Mesothelial cell of epicardium (in vitro differentiated cells): ENCODE measurements at regions not wholly inside any gene's neighbourhood (a gene's known extent, or its start where the extent isn't known, plus 50 kb on each side); places are given as distances from the start of the nearest gene placed in this dataset.

ENCODE experiments used
- DNase-seq, 2 experiments: peaks; one replicate each; pipeline ENCODE4 v3.0.0; 2021; ENCODE audit warnings: low spot score in 2 of 2; ENCODE audit not compliant: unreplicated experiment in 2 of 2
- H3K27ac Mint-ChIP-seq: 2 replicates; pipeline ENCODE4 v1.8.0; 2021; ENCODE audit warnings: mixed read lengths
- H3K27me3 Mint-ChIP-seq: 2 replicates; pipeline ENCODE4 v1.8.0; 2021; ENCODE audit warnings: low read depth, mixed read lengths
- H3K36me3 Mint-ChIP-seq: 2 replicates; pipeline ENCODE4 v1.8.0; 2021; ENCODE audit warnings: mixed read lengths
- H3K4me1 Mint-ChIP-seq: 2 replicates; pipeline ENCODE4 v1.8.0; 2021; ENCODE audit warnings: mixed read lengths
- H3K4me3 Mint-ChIP-seq: 2 replicates; pipeline ENCODE4 v1.8.0; 2021; ENCODE audit warnings: mild to moderate bottlenecking, moderate library complexity, mixed read lengths
- H3K9me3 Mint-ChIP-seq: 2 replicates; pipeline ENCODE4 v1.8.0; 2021; ENCODE audit warnings: mixed read lengths
- TF ChIP-seq, protein P1 (sequence below): fragments of 200-600 bp; sonication (generic); IDR thresholded peaks from one replicate; pipeline ENCODE4 v1.5.0; 2021; ENCODE audit warnings: antibody characterized with exemption; ENCODE audit not compliant: unreplicated experiment

DNA sequence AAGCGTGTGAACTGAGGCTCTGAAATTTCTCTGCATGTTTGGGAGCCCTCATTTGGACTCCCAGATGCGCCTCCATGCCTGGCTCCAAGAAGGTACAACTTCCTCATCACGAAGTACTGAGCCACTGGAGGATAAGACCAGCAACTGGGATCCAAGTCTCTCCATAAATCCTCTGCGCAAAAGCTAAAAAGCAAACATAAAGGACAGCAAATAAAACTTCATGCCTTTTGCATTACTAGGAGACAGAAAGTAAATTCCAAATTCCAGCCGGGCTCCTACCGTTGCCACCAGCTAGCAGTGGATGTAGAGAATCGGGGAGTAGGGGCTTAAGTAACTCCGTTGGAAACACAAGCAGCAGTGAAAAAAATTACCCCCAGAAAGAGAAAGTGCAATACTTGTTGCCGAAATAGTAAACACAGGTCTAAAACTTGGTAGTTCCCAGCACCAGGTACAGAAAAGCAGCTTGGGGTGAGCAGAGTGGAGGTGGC is 477.1 kb upstream of the TENM3 start:
- no peak for DNase-seq
- Mint-ChIP-seq H3K4me1 (peaks cover 13% of the 10 kb centered on the region), H3K9me3 (peaks cover 3% of the 10 kb centered on the region), H3K27me3 (no peaks in the 10 kb centered on the region), H3K4me3 (no peak overlapping the region), H3K36me3 (peaks cover 2% of the 10 kb centered on the region), H3K27ac (peak overlapping the region; percentile 3)
- TF ChIP-seq, protein P1, sequence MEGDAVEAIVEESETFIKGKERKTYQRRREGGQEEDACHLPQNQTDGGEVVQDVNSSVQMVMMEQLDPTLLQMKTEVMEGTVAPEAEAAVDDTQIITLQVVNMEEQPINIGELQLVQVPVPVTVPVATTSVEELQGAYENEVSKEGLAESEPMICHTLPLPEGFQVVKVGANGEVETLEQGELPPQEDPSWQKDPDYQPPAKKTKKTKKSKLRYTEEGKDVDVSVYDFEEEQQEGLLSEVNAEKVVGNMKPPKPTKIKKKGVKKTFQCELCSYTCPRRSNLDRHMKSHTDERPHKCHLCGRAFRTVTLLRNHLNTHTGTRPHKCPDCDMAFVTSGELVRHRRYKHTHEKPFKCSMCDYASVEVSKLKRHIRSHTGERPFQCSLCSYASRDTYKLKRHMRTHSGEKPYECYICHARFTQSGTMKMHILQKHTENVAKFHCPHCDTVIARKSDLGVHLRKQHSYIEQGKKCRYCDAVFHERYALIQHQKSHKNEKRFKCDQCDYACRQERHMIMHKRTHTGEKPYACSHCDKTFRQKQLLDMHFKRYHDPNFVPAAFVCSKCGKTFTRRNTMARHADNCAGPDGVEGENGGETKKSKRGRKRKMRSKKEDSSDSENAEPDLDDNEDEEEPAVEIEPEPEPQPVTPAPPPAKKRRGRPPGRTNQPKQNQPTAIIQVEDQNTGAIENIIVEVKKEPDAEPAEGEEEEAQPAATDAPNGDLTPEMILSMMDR = no peak

DNA sequence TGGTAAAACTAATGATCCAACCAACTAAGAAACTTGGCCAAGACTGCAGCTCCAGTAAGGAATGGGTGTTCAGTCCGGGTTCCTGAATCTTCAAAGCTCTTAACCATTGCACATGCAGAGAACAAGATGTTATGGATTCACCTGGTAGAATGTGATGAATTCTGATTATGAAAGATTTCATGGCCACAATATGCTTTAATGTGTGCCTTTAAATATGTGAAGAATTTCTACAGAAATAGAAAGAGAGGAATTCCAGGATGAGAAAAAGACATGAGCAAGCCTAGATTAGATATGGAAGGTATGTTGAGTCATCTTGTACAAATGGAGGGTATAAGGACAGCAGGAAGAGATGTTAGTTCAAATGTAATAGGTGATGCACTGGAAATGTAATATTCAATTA is 472.2 kb upstream of the TENM3 start:
- Mint-ChIP-seq H3K4me1 (peaks cover 9% of the 10 kb centered on the region), H3K36me3 (peaks cover 5% of the 10 kb centered on the region), H3K4me3 (no peak overlapping the region), H3K9me3 (peaks cover 12% of the 10 kb centered on the region), H3K27me3 (no peaks in the 10 kb centered on the region), H3K27ac (no peak overlapping the region)
- TF ChIP-seq, protein P1 = no peak
- DNase-seq = no peak

DNA sequence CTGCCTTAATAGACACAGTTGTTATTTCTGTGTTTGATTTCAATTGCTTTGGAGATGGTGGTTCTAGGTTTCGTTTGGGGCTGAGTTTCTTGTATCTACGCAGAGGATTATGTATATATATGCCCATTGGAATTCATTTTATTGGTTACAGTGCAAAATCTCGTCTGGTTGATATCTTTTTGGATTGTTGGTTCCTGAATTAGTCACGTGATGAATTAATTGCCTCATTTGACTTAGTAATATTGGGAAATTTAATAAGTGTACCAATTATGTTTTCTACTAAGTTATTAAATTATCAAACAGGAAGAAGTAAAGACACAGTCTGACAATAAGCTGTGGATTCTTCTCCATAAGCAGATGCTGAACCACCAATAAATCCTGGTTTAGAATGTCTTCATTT is 467.9 kb upstream of the TENM3 start:
- H3K27me3 Mint-ChIP-seq = no peaks in the 10 kb centered on the region
- no peak for DNase-seq
- peaks cover 10% of the 10 kb centered on the region for H3K9me3 Mint-ChIP-seq
- H3K4me1 Mint-ChIP-seq = peaks cover 3% of the 10 kb centered on the region
- TF ChIP-seq, protein P1 = no peak
- no peak overlapping the region for H3K27ac Mint-ChIP-seq
- no peak overlapping the region for H3K4me3 Mint-ChIP-seq
- peaks cover 3% of the 10 kb centered on the region for H3K36me3 Mint-ChIP-seq

DNA sequence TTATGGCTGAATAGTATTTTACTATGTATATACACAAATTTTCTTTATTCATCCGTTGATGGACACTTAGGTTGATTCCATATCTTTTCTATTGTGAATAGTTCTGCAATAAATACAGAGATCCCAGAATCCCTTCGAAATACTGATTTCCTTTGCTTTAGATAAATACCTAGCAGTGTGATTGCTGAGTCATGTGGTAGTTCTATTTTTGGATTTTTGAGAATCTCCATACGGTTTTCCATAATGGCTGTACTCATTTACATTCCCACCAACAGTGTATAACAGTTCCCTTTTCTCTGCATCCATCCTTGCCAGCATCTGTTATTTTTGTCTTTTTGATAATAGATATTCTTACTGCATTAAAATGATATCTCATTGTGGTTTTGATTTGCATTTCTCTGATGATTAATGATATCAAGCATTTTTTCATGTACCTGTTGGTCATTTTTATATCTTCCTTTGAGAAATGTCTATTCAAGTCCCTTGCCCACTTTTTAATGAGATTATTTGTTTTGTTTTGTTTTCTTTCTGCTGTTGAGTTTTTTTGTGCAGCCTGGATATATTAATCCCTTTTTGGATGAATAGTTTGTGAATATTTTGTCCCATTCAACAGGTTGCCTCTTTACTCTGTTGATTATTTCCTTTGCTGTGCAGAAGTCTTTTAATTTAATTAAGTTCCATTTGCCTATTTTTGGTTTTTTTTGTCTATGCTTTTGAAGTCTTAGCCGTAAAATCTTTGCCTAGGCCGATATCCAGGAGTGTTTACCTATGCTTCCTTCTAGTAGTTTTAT is 466.7 kb upstream of the TENM3 start:
- TF ChIP-seq, protein P1 = no peak
- Mint-ChIP-seq H3K4me1 (peaks cover 3% of the 10 kb centered on the region), H3K9me3 (peaks cover 15% of the 10 kb centered on the region), H3K36me3 (peaks cover 7% of the 10 kb centered on the region), H3K27ac (no peak overlapping the region), H3K4me3 (no peak overlapping the region), H3K27me3 (no peaks in the 10 kb centered on the region)
- DNase-seq = no peak

DNA sequence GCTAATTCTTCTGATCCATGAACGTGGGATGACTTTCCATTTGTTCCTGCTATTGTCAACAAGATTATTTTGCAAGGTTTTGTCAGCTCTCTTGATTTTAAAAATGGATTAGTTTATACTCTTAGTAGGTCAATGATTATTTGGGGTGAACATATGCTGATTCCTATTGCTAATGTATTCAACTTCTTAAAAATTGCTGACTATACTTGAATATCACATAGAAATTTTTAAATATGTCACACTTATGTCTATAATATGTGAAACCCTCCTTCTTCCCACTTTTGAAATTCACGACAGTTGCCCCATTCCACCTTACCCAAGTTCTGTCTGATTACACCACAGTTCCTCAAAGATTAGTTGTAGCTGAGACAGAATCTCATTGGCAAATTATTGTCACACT is 465.7 kb upstream of the TENM3 start:
- H3K4me3 Mint-ChIP-seq = no peak overlapping the region
- peaks cover 19% of the 10 kb centered on the region for H3K9me3 Mint-ChIP-seq
- peaks cover 7% of the 10 kb centered on the region for H3K36me3 Mint-ChIP-seq
- H3K27ac Mint-ChIP-seq = no peak overlapping the region
- no peaks in the 10 kb centered on the region for H3K27me3 Mint-ChIP-seq
- no peak for DNase-seq
- TF ChIP-seq, protein P1 = no peak
- peaks cover 3% of the 10 kb centered on the region for H3K4me1 Mint-ChIP-seq
